ENCODE measurements at regions not wholly inside any gene's neighbourhood (a gene's known extent, or its start where the extent isn't known, plus 50 kb on each side); places are given as distances from the start of the nearest gene placed in this dataset.
"Not testable (repeated sequence)": the region's sequence is repeated elsewhere in the genome, so short reads cannot be mapped to it uniquely, and the experiment has no call there.

GRCh38 chr6:164068527-164068926 lies 654.0 kb downstream of the QKI start:
- Mint-ChIP-seq H3K4me3 (no peak overlapping the region), H3K4me1 (no peaks in the 10 kb centered on the region), H3K9me3 (peaks cover 5 to 7% of the 10 kb centered on the region in 2 donors), H3K27me3 (no peaks in the 10 kb centered on the region), H3K27ac (no peak overlapping the region)
- no peak for ATAC-seq
- DNase-seq = no peak

DNA sequence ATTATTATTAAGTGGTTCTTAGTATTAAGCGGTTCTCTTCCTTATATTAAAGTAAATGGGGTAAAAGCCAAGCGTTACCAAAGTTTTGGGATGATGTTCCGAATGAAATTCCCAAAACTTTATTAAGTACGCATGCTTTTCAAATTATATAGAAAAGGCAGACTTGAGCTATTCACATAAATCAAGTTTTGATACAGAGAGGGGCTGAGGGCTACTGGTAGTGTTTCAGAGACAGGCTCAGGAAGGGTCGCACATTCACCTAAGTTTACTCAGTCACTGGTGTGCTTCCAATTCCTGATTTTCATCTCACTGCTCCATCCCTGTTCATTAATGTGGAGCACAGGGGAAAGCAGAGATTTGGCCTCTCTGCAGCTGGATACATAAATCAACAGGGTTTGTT lies 652.2 kb downstream of the QKI start:
- peak overlapping the region in 1 of 2 donors; percentile 74 for H3K27ac Mint-ChIP-seq
- H3K27me3 Mint-ChIP-seq = peaks cover 5% of the 10 kb centered on the region
- H3K4me3 Mint-ChIP-seq = no peak overlapping the region
- H3K4me1 Mint-ChIP-seq = no peaks in the 10 kb centered on the region
- DNase-seq = no peak
- H3K9me3 Mint-ChIP-seq = no peaks in the 10 kb centered on the region
- ATAC-seq = no peak

DNA sequence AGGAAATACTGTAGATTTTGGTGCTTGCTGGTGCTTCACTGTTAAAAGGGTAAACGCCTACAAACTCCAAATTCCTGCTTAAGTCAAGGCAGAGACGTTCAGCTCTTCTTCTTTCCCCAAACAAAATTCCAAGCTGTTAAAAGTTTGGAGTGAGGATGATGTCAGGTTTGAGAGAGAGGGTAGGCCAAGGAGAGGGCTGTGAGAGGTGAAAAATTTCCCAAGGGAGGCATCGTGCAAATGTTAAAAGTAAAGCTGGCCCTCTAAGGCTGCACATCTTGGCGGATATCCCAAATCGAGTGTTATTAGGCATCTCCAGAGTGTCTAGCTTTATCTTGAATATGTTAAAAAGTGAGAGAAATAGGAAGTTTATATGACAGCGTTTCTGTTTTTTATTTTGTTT lies 651.8 kb downstream of the QKI start:
- Mint-ChIP-seq H3K27ac (no peak overlapping the region), H3K9me3 (no peaks in the 10 kb centered on the region), H3K27me3 (peaks cover 5% of the 10 kb centered on the region), H3K4me1 (no peaks in the 10 kb centered on the region), H3K4me3 (no peak overlapping the region)
- DNase-seq (no peak), ATAC-seq (no peak)

DNA sequence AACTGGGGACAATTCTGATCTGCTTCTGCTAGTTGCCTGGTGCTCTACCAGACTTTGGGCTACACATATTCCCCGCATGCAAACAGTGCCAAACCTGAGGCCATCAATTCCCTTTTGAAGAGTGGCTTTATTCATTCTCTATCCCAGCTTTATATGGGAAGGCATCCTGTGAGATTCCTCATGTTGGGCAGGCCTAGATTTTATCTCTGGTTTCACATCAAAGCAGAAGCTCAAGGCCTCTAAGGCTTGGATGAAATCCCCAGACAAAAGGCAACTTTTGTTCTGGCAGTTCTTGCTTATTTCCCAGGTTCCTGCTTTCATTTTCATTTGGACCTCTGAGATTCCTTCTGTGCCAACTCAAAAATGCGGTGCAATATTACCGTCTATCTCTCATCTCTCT lies 648.8 kb downstream of the QKI start:
- Mint-ChIP-seq H3K9me3 (no peaks in the 10 kb centered on the region), H3K4me1 (no peaks in the 10 kb centered on the region), H3K4me3 (no peak overlapping the region), H3K27me3 (peaks cover 5% of the 10 kb centered on the region), H3K27ac (no peak overlapping the region)
- ATAC-seq (no peak), DNase-seq (no peak)

DNA sequence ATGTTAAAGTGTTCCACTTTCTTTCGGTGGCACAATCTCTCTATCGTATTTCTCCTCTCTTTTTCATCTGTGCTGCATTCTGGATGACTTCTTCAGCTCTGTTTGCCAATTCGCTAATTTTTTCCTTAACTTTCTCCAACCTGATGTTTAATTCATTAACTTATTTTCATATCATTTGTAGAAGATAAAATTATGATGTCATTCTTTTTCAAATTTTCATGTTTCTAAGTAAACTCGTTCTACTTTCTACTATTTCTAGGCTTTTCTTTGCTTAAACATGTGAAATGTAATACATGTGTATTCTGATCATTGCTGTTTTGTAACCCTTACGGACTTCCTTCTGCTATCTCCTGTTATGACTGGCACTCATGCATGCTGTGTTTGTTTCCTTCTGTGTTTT lies 648.4 kb downstream of the QKI start:
- H3K27me3 Mint-ChIP-seq = peaks cover 5% of the 10 kb centered on the region
- no peaks in the 10 kb centered on the region for H3K9me3 Mint-ChIP-seq
- ATAC-seq (no peak), DNase-seq (no peak)
- no peaks in the 10 kb centered on the region for H3K4me1 Mint-ChIP-seq
- H3K4me3 Mint-ChIP-seq = no peak overlapping the region
- no peak overlapping the region for H3K27ac Mint-ChIP-seq

GRCh38 chr6:164057876-164058275 lies 643.4 kb downstream of the QKI start:
- H3K9me3 Mint-ChIP-seq = no peaks in the 10 kb centered on the region
- ATAC-seq = no peak
- H3K27ac Mint-ChIP-seq = no peak overlapping the region
- H3K4me1 Mint-ChIP-seq = no peaks in the 10 kb centered on the region
- H3K4me3 Mint-ChIP-seq = no peak overlapping the region
- H3K27me3 Mint-ChIP-seq = no peaks in the 10 kb centered on the region
- no peak for DNase-seq

GRCh38 chr6:164051427-164051826 lies 636.9 kb downstream of the QKI start:
- H3K4me1 Mint-ChIP-seq = no peaks in the 10 kb centered on the region
- H3K9me3 Mint-ChIP-seq = no peaks in the 10 kb centered on the region
- peaks cover 14% of the 10 kb centered on the region for H3K27me3 Mint-ChIP-seq
- H3K27ac Mint-ChIP-seq = no peak overlapping the region
- no peak for DNase-seq
- no peak for ATAC-seq
- H3K4me3 Mint-ChIP-seq = no peak overlapping the region

DNA sequence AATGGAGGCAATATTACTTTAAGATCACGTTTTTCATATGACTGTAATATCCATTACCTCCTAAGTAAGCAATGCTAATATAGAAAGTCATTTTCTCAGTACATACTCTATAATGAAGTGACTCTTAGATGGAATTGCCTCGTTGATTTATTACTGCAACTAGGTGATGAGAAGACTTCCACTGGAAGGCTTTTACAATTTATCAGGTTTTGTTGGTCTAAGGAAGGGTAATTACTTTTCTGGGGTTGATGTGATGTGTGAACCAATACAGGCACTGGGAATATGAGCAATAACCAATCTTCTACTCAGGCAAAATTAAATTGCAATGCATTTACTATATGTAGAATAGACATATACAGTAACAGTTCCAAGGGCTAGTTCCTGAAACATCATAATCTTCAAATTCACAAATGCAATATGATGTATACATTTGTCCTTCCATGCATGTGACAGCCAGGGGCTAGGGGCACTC lies 635.0 kb downstream of the QKI start:
- no peak for ATAC-seq

GRCh38 chr6:164048840-164049516 lies 634.5 kb downstream of the QKI start:
- no peak for DNase-seq
- ATAC-seq = no peak
- Mint-ChIP-seq H3K4me1 (no peaks in the 10 kb centered on the region), H3K9me3 (no peaks in the 10 kb centered on the region), H3K27me3 (peaks cover 14% of the 10 kb centered on the region), H3K4me3 (no peak overlapping the region), H3K27ac (no peak overlapping the region)

More for the DNA sequence above, 635.0 kb downstream of the QKI start:
- Mint-ChIP-seq H3K4me3 (no peak overlapping the region), H3K4me1 (no peaks in the 10 kb centered on the region), H3K27me3 (peaks cover 14% of the 10 kb centered on the region), H3K9me3 (no peaks in the 10 kb centered on the region), H3K27ac (no peak overlapping the region)
- no peak for DNase-seq

DNA sequence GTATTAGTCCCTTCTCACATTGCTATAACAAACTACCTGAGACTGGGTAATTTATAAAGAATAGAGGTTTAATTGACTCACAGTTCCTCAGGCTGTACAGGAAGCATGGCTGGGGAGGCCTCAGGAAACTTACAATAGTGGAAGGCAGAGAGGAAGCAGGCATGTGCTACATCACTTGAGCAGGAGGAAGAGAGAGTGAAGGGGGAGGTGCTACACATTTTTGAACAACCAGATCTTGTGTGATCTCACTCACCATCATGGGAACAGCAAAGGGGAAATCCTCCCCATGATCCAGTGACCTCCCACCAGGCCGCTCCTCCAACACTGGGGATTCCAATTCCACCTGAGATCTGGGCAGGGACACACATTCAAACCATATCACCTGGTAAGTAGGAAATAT lies 630.6 kb downstream of the QKI start:
- Mint-ChIP-seq H3K4me3 (no peak overlapping the region), H3K9me3 (peaks cover 9 to 12% of the 10 kb centered on the region in 2 donors), H3K4me1 (no peaks in the 10 kb centered on the region), H3K27me3 (peaks cover 8% of the 10 kb centered on the region), H3K27ac (no peak overlapping the region)
- DNase-seq (no peak), ATAC-seq (no peak)

GRCh38 chr6:164043656-164044055 lies 629.1 kb downstream of the QKI start:
- DNase-seq, ATAC-seq, H3K27ac Mint-ChIP-seq, H3K27me3 Mint-ChIP-seq, H3K4me3 Mint-ChIP-seq, H3K4me1 Mint-ChIP-seq: not testable (repeated sequence)
- peaks cover 9 to 12% of the 10 kb centered on the region in 2 donors for H3K9me3 Mint-ChIP-seq

DNA sequence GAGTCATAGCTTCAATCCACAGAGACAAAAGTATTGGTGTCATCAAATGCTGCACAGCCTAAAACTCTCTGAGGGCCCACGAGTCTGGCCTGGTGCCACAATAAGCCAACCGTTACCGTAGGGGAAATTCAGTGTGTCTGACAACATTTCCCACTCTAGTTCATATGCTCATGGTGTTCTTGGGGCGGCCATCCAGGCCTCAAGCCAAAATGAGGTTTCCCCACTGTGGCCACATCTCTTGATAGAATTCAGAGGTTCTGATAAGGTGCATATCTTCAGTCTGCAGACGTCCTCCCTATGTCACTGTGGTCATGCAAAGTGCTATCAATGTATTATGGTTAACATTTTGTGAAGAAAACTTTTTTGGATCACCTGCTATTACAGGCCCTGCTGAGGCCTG lies 627.7 kb downstream of the QKI start:
- Mint-ChIP-seq H3K27ac (no peak overlapping the region), H3K4me3 (no peak overlapping the region), H3K9me3 (peaks cover 9 to 12% of the 10 kb centered on the region in 2 donors), H3K27me3 (peaks cover 12% of the 10 kb centered on the region), H3K4me1 (no peaks in the 10 kb centered on the region)
- DNase-seq (no peak), ATAC-seq (no peak)

DNA sequence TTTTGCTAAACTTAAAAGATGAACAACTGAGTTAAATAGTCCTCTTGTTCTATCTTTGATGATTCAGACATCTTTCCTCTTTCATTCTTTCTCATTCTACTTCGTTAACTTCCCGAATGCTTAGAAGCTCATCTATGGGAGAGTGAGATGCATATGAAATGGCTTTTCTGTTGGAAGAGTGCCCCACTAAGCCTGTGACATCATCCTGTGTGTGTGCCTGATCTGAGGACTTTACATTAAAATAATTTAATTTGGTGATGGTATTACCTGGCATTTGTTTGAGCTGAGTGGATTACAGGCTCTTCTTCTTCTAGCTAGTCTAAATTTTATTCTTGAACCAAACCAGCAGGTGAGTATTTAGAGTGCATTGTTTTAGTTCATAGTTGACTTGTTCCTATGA lies 626.5 kb downstream of the QKI start:
- H3K27ac Mint-ChIP-seq = no peak overlapping the region
- no peak for DNase-seq
- H3K9me3 Mint-ChIP-seq = peaks cover 9 to 12% of the 10 kb centered on the region in 2 donors
- no peak overlapping the region for H3K4me3 Mint-ChIP-seq
- no peaks in the 10 kb centered on the region for H3K4me1 Mint-ChIP-seq
- no peak for ATAC-seq
- peaks cover 13% of the 10 kb centered on the region for H3K27me3 Mint-ChIP-seq

GRCh38 chr6:164039954-164040375 lies 625.4 kb downstream of the QKI start:
- DNase-seq (peak; percentile 15 to 82), ATAC-seq (peak; percentile 93)
- H3K4me3 Mint-ChIP-seq = peak overlapping the region in 1 of 2 donors; percentile 73
- H3K27me3 Mint-ChIP-seq = peaks cover 13% of the 10 kb centered on the region
- H3K4me1 Mint-ChIP-seq = no peaks in the 10 kb centered on the region
- H3K9me3 Mint-ChIP-seq = peaks cover 9 to 12% of the 10 kb centered on the region in 2 donors
- H3K27ac Mint-ChIP-seq = peak overlapping the region in 1 of 2 donors; percentile 82

- Mint-ChIP-seq H3K27ac (peak overlapping the region in 1 of 2 donors; percentile 9), H3K4me3 (no peak overlapping the region), H3K27me3 (peaks cover 13% of the 10 kb centered on the region), H3K4me1 (no peaks in the 10 kb centered on the region), H3K9me3 (no peaks in the 10 kb centered on the region)
- no peak for ATAC-seq
- no peak for DNase-seq
Observed at GRCh38 chr6:164037171-164037870, 622.8 kb downstream of the QKI start.

DNA sequence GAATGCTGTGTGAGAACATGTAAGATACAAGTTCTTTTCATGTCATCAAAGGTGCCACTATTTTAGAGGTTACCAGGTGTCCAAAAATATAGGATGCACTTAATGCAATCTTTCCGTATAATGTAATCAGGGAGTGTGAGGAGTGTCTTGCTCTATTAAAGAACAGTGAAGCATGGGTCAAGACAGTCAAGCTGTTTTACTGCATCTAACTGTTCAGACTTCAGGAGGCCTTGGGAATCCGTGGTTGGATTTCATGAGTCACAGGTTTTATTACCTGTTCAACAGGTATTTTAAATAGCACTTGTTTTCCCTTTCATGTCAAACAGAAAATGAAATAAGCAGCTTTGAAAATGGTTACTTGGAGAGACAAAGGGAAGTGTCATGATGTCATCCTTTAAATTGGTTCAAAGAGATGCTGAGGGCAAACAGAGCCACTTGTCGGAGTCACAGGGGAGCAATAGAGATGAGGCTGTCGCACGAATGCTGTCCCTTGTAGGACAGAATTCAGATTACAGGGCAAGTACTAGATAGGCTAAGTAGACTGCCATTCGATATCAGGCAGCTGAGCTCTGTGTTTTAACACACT lies 621.5 kb downstream of the QKI start:
- no peak for DNase-seq
- no peak overlapping the region for H3K27ac Mint-ChIP-seq
- no peaks in the 10 kb centered on the region for H3K9me3 Mint-ChIP-seq
- no peak overlapping the region for H3K4me3 Mint-ChIP-seq
- H3K27me3 Mint-ChIP-seq = peaks cover 13% of the 10 kb centered on the region
- ATAC-seq = no peak
- no peaks in the 10 kb centered on the region for H3K4me1 Mint-ChIP-seq

Data from stimulated activated naive CD8-positive, alpha-beta T cell treated with anti-CD3 and anti-CD28 coated beads, Interleukin-15, amount 100 ng/mL, for 72 hours (primary cell).